KMS-11 (cell line): ENCODE measurements at regions not wholly inside any gene's neighbourhood (a gene's known extent, or its start where the extent isn't known, plus 50 kb on each side); places are given as distances from the start of the nearest gene placed in this dataset.
"Not testable (repeated sequence)": the region's sequence is repeated elsewhere in the genome, so short reads cannot be mapped to it uniquely, and the experiment has no call there.

ENCODE experiments used
- H2AFZ ChIP-seq: fragments of 200-600 bp; sonication (generic); 2 replicates; pipeline ENCODE4 v1.6.1; 2016; ENCODE audit warnings: antibody characterized with exemption, mixed run types, low read depth
- H3K27ac ChIP-seq: fragments of 200-600 bp; sonication (generic); 2 replicates; pipeline ENCODE4 v1.6.1; 2016; ENCODE audit warnings: mild to moderate bottlenecking, mixed run types
- H3K27me3 ChIP-seq: fragments of 200-600 bp; sonication (generic); 2 replicates; pipeline ENCODE4 v1.6.1; 2017; ENCODE audit warnings: mild to moderate bottlenecking, low read depth, mixed run types, moderate library complexity; ENCODE audit not compliant: insufficient read depth
- H3K36me3 ChIP-seq: fragments of 200-600 bp; sonication (generic); 2 replicates; pipeline ENCODE4 v1.6.1; 2017; ENCODE audit warnings: mild to moderate bottlenecking, mixed run types; ENCODE audit not compliant: insufficient read depth
- H3K4me1 ChIP-seq: fragments of 200-600 bp; sonication (generic); 2 replicates; pipeline ENCODE4 v1.6.1; 2016; ENCODE audit warnings: mild to moderate bottlenecking, low read depth, mixed run types; ENCODE audit not compliant: poor library complexity, severe bottlenecking
- H3K4me2 ChIP-seq: fragments of 200-600 bp; sonication (generic); 2 replicates; pipeline ENCODE4 v1.7.0; 2016; ENCODE audit warnings: mild to moderate bottlenecking, mixed run types
- H3K4me3 ChIP-seq: fragments of 200-600 bp; sonication (generic); IDR thresholded peaks from 2 replicates; pipeline ENCODE4 v1.6.1; 2017; ENCODE audit warnings: low read depth, low read length, mixed read lengths; ENCODE audit not compliant: insufficient read depth
- H3K79me2 ChIP-seq: fragments of 200-600 bp; sonication (generic); 2 replicates; pipeline ENCODE4 v1.6.1; 2016; ENCODE audit warnings: low read depth, mixed run types; ENCODE audit not compliant: insufficient read depth
- H3K9ac ChIP-seq: fragments of 200-600 bp; sonication (generic); 2 replicates; pipeline ENCODE4 v1.6.1; 2016; ENCODE audit warnings: mild to moderate bottlenecking, mixed run types
- H4K20me1 ChIP-seq: fragments of 200-600 bp; sonication (generic); 2 replicates; pipeline ENCODE4 v1.6.1; 2016; ENCODE audit warnings: mild to moderate bottlenecking, mixed run types; ENCODE audit not compliant: insufficient read depth
- CTCF ChIP-seq: fragments of 200-600 bp; sonication (generic); conservative IDR thresholded peaks from 2 replicates; pipeline ENCODE4 v1.6.1; 2017; ENCODE audit warnings: low read depth, mild to moderate bottlenecking, antibody characterized with exemption, low read length, moderate library complexity, mixed read lengths

- TF ChIP-seq CTCF, result no peak
- no peak overlapping the region for H3K27ac ChIP-seq
- H3K36me3 ChIP-seq, result no peaks in the 10 kb centered on the region
- H3K4me3 ChIP-seq, result no peak overlapping the region
- H3K9ac ChIP-seq, result no peak overlapping the region
- H3K4me1 ChIP-seq, result no peaks in the 10 kb centered on the region
- no peak overlapping the region for H3K4me2 ChIP-seq
- H4K20me1 ChIP-seq, result no peaks in the 10 kb centered on the region
- no peak overlapping the region for H2AFZ ChIP-seq
- H3K79me2 ChIP-seq, result no peaks in the 10 kb centered on the region
- H3K27me3 ChIP-seq, result peaks cover 30% of the 10 kb centered on the region
Observed at GRCh38 chr20:48371211-48371610, 456.6 kb downstream of the PREX1 start.

- H3K4me3 ChIP-seq, H3K27ac ChIP-seq, H3K9ac ChIP-seq, H3K79me2 ChIP-seq, H3K4me2 ChIP-seq, H2AFZ ChIP-seq, H3K4me1 ChIP-seq, H3K36me3 ChIP-seq, H4K20me1 ChIP-seq: not testable (repeated sequence)
- H3K27me3 ChIP-seq, result peaks cover 25% of the 10 kb centered on the region
Observed at GRCh38 chr20:48368580-48369021, 459.2 kb downstream of the PREX1 start.

GRCh38 chr20:48367541-48368358, 460.0 kb downstream of the PREX1 start:
- H3K27me3 ChIP-seq, result peaks cover 25% of the 10 kb centered on the region
- not testable (repeated sequence) for H3K4me3 ChIP-seq, H2AFZ ChIP-seq, H3K27ac ChIP-seq, H3K4me2 ChIP-seq, H3K36me3 ChIP-seq, H3K4me1 ChIP-seq, H3K79me2 ChIP-seq, H3K9ac ChIP-seq, H4K20me1 ChIP-seq

- H4K20me1 ChIP-seq, result no peaks in the 10 kb centered on the region
- no peak overlapping the region for H3K4me3 ChIP-seq
- peaks cover 27% of the 10 kb centered on the region for H3K27me3 ChIP-seq
- no peak overlapping the region for H3K27ac ChIP-seq
- no peaks in the 10 kb centered on the region for H3K79me2 ChIP-seq
- H2AFZ ChIP-seq, result no peak overlapping the region
- no peaks in the 10 kb centered on the region for H3K4me1 ChIP-seq
- no peak overlapping the region for H3K9ac ChIP-seq
- H3K4me2 ChIP-seq, result no peak overlapping the region
- H3K36me3 ChIP-seq, result no peaks in the 10 kb centered on the region
- no peak for TF ChIP-seq CTCF
Observed at GRCh38 chr20:48366230-48366629, 461.6 kb downstream of the PREX1 start.

- H3K4me2 ChIP-seq, result no peak overlapping the region
Observed at GRCh38 chr20:48364688-48365421, 462.9 kb downstream of the PREX1 start.

More at GRCh38 chr20:48364688-48365421, 462.9 kb downstream of the PREX1 start:
- Histone ChIP-seq H3K4me3 (no peak overlapping the region), H3K36me3 (no peaks in the 10 kb centered on the region), H3K27me3 (peaks cover 34% of the 10 kb centered on the region), H3K27ac (no peak overlapping the region), H3K79me2 (no peaks in the 10 kb centered on the region), H2AFZ (no peak overlapping the region), H3K4me1 (no peaks in the 10 kb centered on the region), H3K9ac (no peak overlapping the region), H4K20me1 (no peaks in the 10 kb centered on the region)
- no peak for TF ChIP-seq CTCF
